Activated CD8-positive, alpha-beta T cell treated with anti-CD3 and anti-CD28 coated beads for 36 hours (primary cell): ENCODE measurements at regions not wholly inside any gene's neighbourhood (a gene's known extent, or its start where the extent isn't known, plus 50 kb on each side); places are given as distances from the start of the nearest gene placed in this dataset.

Experiments
- ATAC-seq: fragments of 200-7000 bp; cut with Tn5 transposase; one replicate; pipeline ENCODE4 v1.10.0; 2021; ENCODE audit warnings: mild to moderate bottlenecking, moderate library complexity
- CTCF ChIA-PET: fragments of 350-600 bp; sonication (Branson Sonifier 250); formaldehyde crosslinking; loops from one replicate; lab custom pipeline; 2021; ENCODE audit warnings: antibody characterized with exemption; lab: Charles Lee
- POLR2A ChIA-PET: fragments of 350-600 bp; sonication (Branson Sonifier 250); formaldehyde crosslinking; loops from one replicate; lab custom pipeline; 2021; ENCODE audit warnings: antibody characterized with exemption; lab: Charles Lee
- DNase-seq: peaks from one replicate; pipeline ENCODE4 v3.0.0-alpha.2; 2020
- H3K27ac Mint-ChIP-seq: one replicate; pipeline ENCODE4 v1.8.0; 2021; ENCODE audit warnings: mild to moderate bottlenecking, mixed read lengths
- H3K27me3 Mint-ChIP-seq: one replicate; pipeline ENCODE4 v1.8.0; 2021; ENCODE audit warnings: mixed read lengths
- H3K36me3 Mint-ChIP-seq: one replicate; pipeline ENCODE4 v1.8.0; 2021; ENCODE audit warnings: low read depth, mixed read lengths
- H3K4me1 Mint-ChIP-seq: one replicate; pipeline ENCODE4 v1.8.0; 2021; ENCODE audit warnings: low read depth, mixed read lengths
- H3K4me3 Mint-ChIP-seq: one replicate; pipeline ENCODE4 v1.8.0; 2021; ENCODE audit warnings: mild to moderate bottlenecking, moderate library complexity, mixed read lengths
- H3K9me3 Mint-ChIP-seq: one replicate; pipeline ENCODE4 v1.8.0; 2021; ENCODE audit warnings: mixed read lengths
- intact Hi-C: fragments of 100-400 bp; cut with micrococcal nuclease; formaldehyde crosslinking; loops from one replicate; pipeline ENCODE4 v1.10.0; 2022
- TF ChIP-seq, protein P1 (sequence below): fragments of 200-600 bp; IDR thresholded peaks from one replicate; pipeline ENCODE4 v1.8.0; 2022; ENCODE audit warnings: antibody characterized with exemption, mild to moderate bottlenecking

DNA sequence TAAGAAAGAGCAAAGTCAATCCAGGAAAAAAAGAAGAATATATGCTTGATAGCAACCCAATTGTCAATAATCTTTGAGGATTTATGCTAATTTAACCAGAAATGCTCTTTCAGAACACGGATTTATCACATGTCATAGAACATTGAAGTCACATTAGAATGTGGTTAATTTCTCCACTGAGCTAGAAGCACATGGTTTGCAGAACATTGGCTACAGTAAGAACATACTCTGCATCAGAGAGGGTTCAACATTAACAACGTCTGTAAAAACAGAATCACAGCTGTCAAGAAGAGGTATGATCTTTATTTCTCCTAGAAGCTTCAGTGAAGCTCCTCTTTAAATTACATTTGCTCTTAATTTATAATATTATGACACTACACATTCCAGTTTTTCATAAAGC lies 619.7 kb upstream of the AGTR1 start:
- Mint-ChIP-seq H3K27me3 (no peaks in the 10 kb centered on the region), H3K9me3 (no peaks in the 10 kb centered on the region), H3K36me3 (no peaks in the 10 kb centered on the region), H3K4me1 (no peaks in the 10 kb centered on the region), H3K4me3 (no peak overlapping the region), H3K27ac (no peak overlapping the region)
- intact Hi-C loops = no loop called here
- no peak for ATAC-seq
- ChIA-PET POLR2A (no interaction called here), CTCF (interaction anchor here (1.1 kb wide), 1 partner anchor 8 kb away, joined by 3 read pairs; no protein-coding TSS in a partner anchor)
- TF ChIP-seq, protein P1, sequence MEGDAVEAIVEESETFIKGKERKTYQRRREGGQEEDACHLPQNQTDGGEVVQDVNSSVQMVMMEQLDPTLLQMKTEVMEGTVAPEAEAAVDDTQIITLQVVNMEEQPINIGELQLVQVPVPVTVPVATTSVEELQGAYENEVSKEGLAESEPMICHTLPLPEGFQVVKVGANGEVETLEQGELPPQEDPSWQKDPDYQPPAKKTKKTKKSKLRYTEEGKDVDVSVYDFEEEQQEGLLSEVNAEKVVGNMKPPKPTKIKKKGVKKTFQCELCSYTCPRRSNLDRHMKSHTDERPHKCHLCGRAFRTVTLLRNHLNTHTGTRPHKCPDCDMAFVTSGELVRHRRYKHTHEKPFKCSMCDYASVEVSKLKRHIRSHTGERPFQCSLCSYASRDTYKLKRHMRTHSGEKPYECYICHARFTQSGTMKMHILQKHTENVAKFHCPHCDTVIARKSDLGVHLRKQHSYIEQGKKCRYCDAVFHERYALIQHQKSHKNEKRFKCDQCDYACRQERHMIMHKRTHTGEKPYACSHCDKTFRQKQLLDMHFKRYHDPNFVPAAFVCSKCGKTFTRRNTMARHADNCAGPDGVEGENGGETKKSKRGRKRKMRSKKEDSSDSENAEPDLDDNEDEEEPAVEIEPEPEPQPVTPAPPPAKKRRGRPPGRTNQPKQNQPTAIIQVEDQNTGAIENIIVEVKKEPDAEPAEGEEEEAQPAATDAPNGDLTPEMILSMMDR = no peak
- no peak for DNase-seq

DNA sequence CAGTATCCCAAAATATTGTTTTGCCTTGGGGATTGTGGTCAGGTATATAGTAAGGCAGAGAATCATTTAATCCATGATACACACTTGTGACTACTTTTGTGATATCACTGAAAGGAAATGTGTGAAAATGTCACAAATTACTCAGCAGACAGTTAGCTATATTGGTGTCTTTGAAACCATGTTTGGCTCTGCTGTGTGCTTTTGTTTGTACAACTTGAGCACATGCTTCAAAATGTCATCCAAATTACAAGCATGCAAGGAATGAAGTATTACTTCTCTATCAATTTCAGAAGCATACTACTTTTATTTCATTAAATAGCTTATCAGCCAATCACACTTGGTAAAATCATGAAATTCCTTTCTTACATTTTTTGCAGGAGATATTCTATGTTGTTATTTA lies 619.0 kb upstream of the AGTR1 start:
- DNase-seq = no peak
- no peak for ATAC-seq
- ChIA-PET CTCF (no interaction called here), POLR2A (no interaction called here)
- intact Hi-C loops = no loop called here
- Mint-ChIP-seq H3K36me3 (no peaks in the 10 kb centered on the region), H3K9me3 (no peaks in the 10 kb centered on the region), H3K27me3 (no peaks in the 10 kb centered on the region), H3K4me3 (no peak overlapping the region), H3K27ac (no peak overlapping the region), H3K4me1 (no peaks in the 10 kb centered on the region)
- TF ChIP-seq, protein P1 = no peak

DNA sequence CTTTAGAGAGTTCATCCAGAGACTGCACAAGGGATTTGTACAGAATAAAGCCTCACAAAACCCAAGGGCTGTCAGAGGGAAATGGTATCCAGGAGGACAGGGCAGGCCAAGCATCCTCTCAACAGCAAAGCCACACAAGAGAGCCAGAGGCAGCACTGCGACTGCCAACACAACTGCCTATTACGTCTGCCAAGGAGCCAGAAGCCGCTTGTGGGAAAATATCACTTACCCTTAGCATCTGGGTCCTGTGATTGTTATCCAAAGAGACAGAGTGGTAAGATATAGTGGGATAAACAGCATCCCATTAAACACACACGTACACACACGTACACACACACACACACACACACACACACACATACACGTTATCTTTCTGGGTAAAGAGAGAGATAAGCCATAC lies 618.3 kb upstream of the AGTR1 start:
- H3K4me3 Mint-ChIP-seq = no peak overlapping the region
- H3K9me3 Mint-ChIP-seq = no peaks in the 10 kb centered on the region
- H3K27ac Mint-ChIP-seq = no peak overlapping the region
- no peaks in the 10 kb centered on the region for H3K4me1 Mint-ChIP-seq
- TF ChIP-seq, protein P1 = no peak
- no peaks in the 10 kb centered on the region for H3K36me3 Mint-ChIP-seq
- no peaks in the 10 kb centered on the region for H3K27me3 Mint-ChIP-seq
- CTCF ChIA-PET = no interaction called here
- POLR2A ChIA-PET = no interaction called here
- no peak for ATAC-seq
- intact Hi-C loops = no loop called here
- no peak for DNase-seq

DNA sequence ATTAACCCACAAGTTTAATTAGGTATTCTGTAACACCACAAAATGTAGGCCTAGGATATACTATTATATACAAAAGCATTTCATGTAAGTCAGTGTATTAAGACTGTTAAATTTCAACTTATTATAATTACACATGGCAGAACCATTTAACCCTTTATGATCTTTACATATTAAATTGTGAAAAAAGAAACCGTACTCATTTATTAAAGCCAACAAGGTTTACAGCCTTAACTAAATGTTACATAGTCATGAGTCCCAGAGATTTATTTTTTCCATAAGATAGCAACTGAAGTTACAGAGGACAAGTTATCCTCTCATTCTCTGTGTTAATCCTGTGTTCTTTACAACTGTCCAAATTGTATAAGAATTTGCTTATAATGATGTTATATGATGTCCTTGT lies 615.8 kb upstream of the AGTR1 start:
- no peak for ATAC-seq
- H3K9me3 Mint-ChIP-seq = no peaks in the 10 kb centered on the region
- H3K27me3 Mint-ChIP-seq = no peaks in the 10 kb centered on the region
- intact Hi-C loops = no loop called here
- no peaks in the 10 kb centered on the region for H3K36me3 Mint-ChIP-seq
- POLR2A ChIA-PET = no interaction called here
- CTCF ChIA-PET = no interaction called here
- H3K4me3 Mint-ChIP-seq = no peak overlapping the region
- no peak overlapping the region for H3K27ac Mint-ChIP-seq
- TF ChIP-seq, protein P1 = no peak
- no peak for DNase-seq
- H3K4me1 Mint-ChIP-seq = no peaks in the 10 kb centered on the region

DNA sequence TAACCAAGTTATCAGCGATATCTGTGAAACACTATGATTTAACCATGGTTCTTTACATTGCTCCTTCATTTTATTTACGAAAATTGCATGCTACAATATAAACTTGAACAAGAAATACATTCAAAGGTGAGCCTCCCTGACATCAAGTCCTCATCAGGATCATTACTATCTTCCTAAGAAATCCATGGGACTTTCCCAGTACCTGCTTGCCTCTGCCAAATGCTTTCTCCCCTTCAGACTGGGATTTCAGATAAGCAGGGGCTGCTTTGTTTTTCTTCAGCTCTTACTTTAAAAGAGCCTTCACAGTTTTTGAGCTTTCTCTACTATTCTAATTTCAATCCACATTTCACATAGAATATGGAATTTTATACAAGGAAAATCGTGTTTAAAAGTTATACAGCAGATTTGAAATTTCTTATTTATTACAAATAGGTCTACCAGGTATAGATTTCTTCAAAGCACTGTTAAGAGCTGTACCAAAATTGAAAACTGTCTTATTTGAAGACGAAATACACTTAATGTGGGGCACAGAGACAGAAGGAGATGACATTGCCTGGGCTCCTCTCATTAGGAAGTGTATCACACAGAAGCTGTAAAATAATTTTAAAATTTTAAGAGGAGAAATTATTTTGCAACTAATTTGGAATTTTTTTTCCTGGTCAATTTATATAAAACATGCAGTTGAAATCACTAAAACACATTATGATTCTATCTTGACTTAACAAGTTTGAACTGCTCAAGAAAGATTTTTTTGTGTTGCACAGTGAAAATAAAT lies 615.0 kb upstream of the AGTR1 start:
- DNase-seq (no peak), ATAC-seq (no peak)
- no peaks in the 10 kb centered on the region for H3K36me3 Mint-ChIP-seq
- no peaks in the 10 kb centered on the region for H3K27me3 Mint-ChIP-seq
- H3K9me3 Mint-ChIP-seq = no peaks in the 10 kb centered on the region
- ChIA-PET CTCF (no interaction called here), POLR2A (no interaction called here)
- TF ChIP-seq, protein P1 = no peak
- intact Hi-C loops = no loop called here
- H3K4me3 Mint-ChIP-seq = no peak overlapping the region
- no peaks in the 10 kb centered on the region for H3K4me1 Mint-ChIP-seq
- no peak overlapping the region for H3K27ac Mint-ChIP-seq
